HEK293 (cell line): ENCODE measurements at regions not wholly inside any gene's neighbourhood (a gene's known extent, or its start where the extent isn't known, plus 50 kb on each side); places are given as distances from the start of the nearest gene placed in this dataset.

Experiments used
- CTCF ChIA-PET: fragments of 350-600 bp; formaldehyde crosslinking; extraction: SDS; loops from one replicate; lab custom pipeline; 2021; ENCODE audit warnings: antibody characterized with exemption; lab: Yijun Ruan, JAX
- POLR2A ChIA-PET: fragments of 300-600 bp; formaldehyde crosslinking; extraction: SDS; loops from one replicate; lab custom pipeline; 2020; ENCODE audit warnings: antibody characterized with exemption, inconsistent platforms; lab: Yijun Ruan, JAX
- H3K27ac ChIP-seq: fragments of 200-500 bp; sonication (Bioruptor generic); 2 replicates; pipeline ENCODE4 v1.5.1; 2014; ENCODE audit warnings: low read depth, low read length, control low read depth, inconsistent platforms; ENCODE audit errors: extremely low read depth
- H3K36me3 ChIP-seq, 2 experiments: fragments of 200-500 bp in 1 of 2; sonication (Bioruptor generic) in 1 of 2; 1 replicate in 1 of 2; 2 replicates in 1 of 2; pipeline ENCODE4 v1.5.1; 2014 to 2017; ENCODE audit warnings: inconsistent platforms in 2 of 2, low read length in 2 of 2; ENCODE audit not compliant: control insufficient read depth in 2 of 2, insufficient read depth in 1 of 2
- H3K4me1 ChIP-seq: fragments of 200-500 bp; sonication (Bioruptor generic); 2 replicates; pipeline ENCODE4 v1.5.1; 2014; ENCODE audit warnings: mild to moderate bottlenecking, low read length, inconsistent platforms; ENCODE audit not compliant: control insufficient read depth, insufficient read depth
- H3K4me3 ChIP-seq: 2 replicates; pipeline ENCODE4 v1.5.1; 2011; ENCODE audit warnings: low read depth, mild to moderate bottlenecking, control low read depth, low read length, moderate library complexity
- H3K9me3 ChIP-seq: fragments of 200-500 bp; sonication (Bioruptor generic); 2 replicates; pipeline ENCODE4 v1.5.1; 2014; ENCODE audit warnings: low read depth, low read length, inconsistent platforms; ENCODE audit not compliant: control insufficient read depth, insufficient read depth
- IKZF3 ChIP-seq: fragments of 450-650 bp; IDR thresholded peaks from 2 replicates; pipeline ENCODE4 v1.5.0; 2018; ENCODE audit warnings: missing biosample characterization, mild to moderate bottlenecking, missing genetic modification characterization, moderate library complexity
- KLF7 ChIP-seq: fragments of 450-650 bp; formaldehyde crosslinking; IDR thresholded peaks from 2 replicates; pipeline ENCODE4 v1.5.1; 2016; ENCODE audit warnings: missing biosample characterization, missing genetic modification characterization, borderline replicate concordance
- KLF9 ChIP-seq: fragments of 450-650 bp; formaldehyde crosslinking; IDR thresholded peaks from 2 replicates; pipeline ENCODE4 v1.5.1; 2016; ENCODE audit warnings: missing biosample characterization, missing genetic modification characterization, low read depth
- MZF1 ChIP-seq: fragments of 450-650 bp; formaldehyde crosslinking; IDR thresholded peaks from 2 replicates; pipeline ENCODE4 v1.5.1; 2017; ENCODE audit warnings: missing biosample characterization, missing genetic modification characterization, borderline replicate concordance
- REPIN1 ChIP-seq: fragments of 450-650 bp; formaldehyde crosslinking; IDR thresholded peaks from 2 replicates; pipeline ENCODE4 v1.5.1; 2017; ENCODE audit warnings: missing biosample characterization, missing genetic modification characterization, low read depth
- SCRT1 ChIP-seq: fragments of 450-650 bp; formaldehyde crosslinking; IDR thresholded peaks from 2 replicates; pipeline ENCODE4 v1.5.1; 2016; ENCODE audit warnings: missing biosample characterization, missing genetic modification characterization, borderline replicate concordance
- SP2 ChIP-seq: fragments of 450-650 bp; formaldehyde crosslinking; IDR thresholded peaks from 2 replicates; pipeline ENCODE4 v1.5.1; 2016; ENCODE audit warnings: missing biosample characterization, missing genetic modification characterization
- ZIC2 ChIP-seq: fragments of 450-650 bp; formaldehyde crosslinking; IDR thresholded peaks from 2 replicates; pipeline ENCODE4 v1.5.1; 2016; ENCODE audit warnings: missing biosample characterization, missing genetic modification characterization
- ZNF184 ChIP-seq: fragments of 450-650 bp; IDR thresholded peaks from 2 replicates; pipeline ENCODE4 v1.5.1; 2018; ENCODE audit warnings: missing biosample characterization, mild to moderate bottlenecking, missing genetic modification characterization
- ZNF2 ChIP-seq: fragments of 450-650 bp; formaldehyde crosslinking; IDR thresholded peaks from 2 replicates; pipeline ENCODE4 v1.5.1; 2016; ENCODE audit warnings: missing biosample characterization, missing genetic modification characterization
- ZNF23 ChIP-seq: fragments of 450-650 bp; formaldehyde crosslinking; IDR thresholded peaks from 2 replicates; pipeline ENCODE4 v1.5.1; 2016; ENCODE audit warnings: missing biosample characterization, missing genetic modification characterization, borderline replicate concordance
- ZNF362 ChIP-seq: fragments of 450-650 bp; formaldehyde crosslinking; IDR thresholded peaks from 2 replicates; pipeline ENCODE4 v1.5.1; 2016; ENCODE audit warnings: missing biosample characterization, missing genetic modification characterization
- ZNF544 ChIP-seq: fragments of 450-650 bp; formaldehyde crosslinking; IDR thresholded peaks from 2 replicates; pipeline ENCODE4 v1.5.0; 2017; ENCODE audit warnings: missing biosample characterization, missing genetic modification characterization
- ZNF548 ChIP-seq: fragments of 450-650 bp; formaldehyde crosslinking; IDR thresholded peaks from 2 replicates; pipeline ENCODE4 v1.5.1; 2016; ENCODE audit warnings: missing biosample characterization, missing genetic modification characterization
- ZNF596 ChIP-seq: fragments of 450-650 bp; IDR thresholded peaks from 2 replicates; pipeline ENCODE4 v1.5.0; 2018; ENCODE audit warnings: missing biosample characterization, mild to moderate bottlenecking, missing genetic modification characterization, moderate library complexity
- ZNF658 ChIP-seq: fragments of 450-650 bp; formaldehyde crosslinking; IDR thresholded peaks from 2 replicates; pipeline ENCODE4; 2016; ENCODE audit warnings: missing biosample characterization, missing genetic modification characterization
- ZNF692 ChIP-seq: fragments of 450-650 bp; formaldehyde crosslinking; IDR thresholded peaks from 2 replicates; pipeline ENCODE4 v1.5.1; 2016; ENCODE audit warnings: missing biosample characterization, missing genetic modification characterization
- ZSCAN23 ChIP-seq: fragments of 450-650 bp; formaldehyde crosslinking; IDR thresholded peaks from 2 replicates; pipeline ENCODE4 v1.5.1; 2016; ENCODE audit warnings: missing biosample characterization, missing genetic modification characterization
- TF ChIP-seq, protein P1 (sequence below): fragments of 450-650 bp; formaldehyde crosslinking; IDR thresholded peaks from 2 replicates; pipeline ENCODE4 v1.5.1; 2016; ENCODE audit warnings: missing biosample characterization, missing genetic modification characterization
- TF ChIP-seq, protein P2 (sequence below): fragments of 450-650 bp; formaldehyde crosslinking; IDR thresholded peaks from 2 replicates; pipeline ENCODE4 v1.5.1; 2016; ENCODE audit warnings: missing biosample characterization, missing genetic modification characterization, borderline replicate concordance
- TF ChIP-seq, protein P3 (sequence below): fragments of 450-650 bp; formaldehyde crosslinking; IDR thresholded peaks from 2 replicates; pipeline ENCODE4 v1.5.1; 2017; ENCODE audit warnings: missing biosample characterization, mild to moderate bottlenecking, missing genetic modification characterization, moderate library complexity

GRCh38 chr3:151999936-152000335 lies 126.5 kb downstream of the SUCNR1 start:
- no peak overlapping the region for H3K27ac ChIP-seq
- TF ChIP-seq REPIN1 (tag by site-specific recombination), result no peak
- no peak for TF ChIP-seq KLF9 (tag by site-specific recombination)
- H3K4me3 ChIP-seq, result no peak overlapping the region
- CTCF ChIA-PET, result no interaction called here
- no peaks in the 10 kb centered on the region for H3K9me3 ChIP-seq
- no peaks in the 10 kb centered on the region for H3K4me1 ChIP-seq
- POLR2A ChIA-PET, result no interaction called here
- no peaks in the 10 kb centered on the region for H3K36me3 ChIP-seq

- H3K4me1 ChIP-seq, result no peaks in the 10 kb centered on the region
- H3K27ac ChIP-seq, result no peak overlapping the region
- POLR2A ChIA-PET, result interaction anchor here (0.7 kb wide), 1 partner anchor 584 kb away, joined by 3 read pairs; no protein-coding TSS in a partner anchor
- no peak overlapping the region for H3K4me3 ChIP-seq
- H3K36me3 ChIP-seq, result no peaks in the 10 kb centered on the region
- H3K9me3 ChIP-seq, result no peaks in the 10 kb centered on the region
- no peak for TF ChIP-seq ZNF658 (tag by site-specific recombination)
- TF ChIP-seq ZIC2 (tag by site-specific recombination), result no peak
- TF ChIP-seq ZSCAN23 (tag by site-specific recombination), result no peak
- TF ChIP-seq, protein P1, sequence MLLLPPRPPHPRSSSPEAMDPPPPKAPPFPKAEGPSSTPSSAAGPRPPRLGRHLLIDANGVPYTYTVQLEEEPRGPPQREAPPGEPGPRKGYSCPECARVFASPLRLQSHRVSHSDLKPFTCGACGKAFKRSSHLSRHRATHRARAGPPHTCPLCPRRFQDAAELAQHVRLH (tag by site-specific recombination), result no peak
- TF ChIP-seq IKZF3 (tag by site-specific recombination), result no peak
- no peak for TF ChIP-seq ZNF692 (tag by site-specific recombination)
- no peak for TF ChIP-seq ZNF596
- no peak for TF ChIP-seq ZNF548 (tag by site-specific recombination)
- no peak for TF ChIP-seq ZNF184
- no peak for TF ChIP-seq ZNF362
- TF ChIP-seq KLF7 (tag by site-specific recombination), result no peak
- no peak for TF ChIP-seq ZNF544 (tag by site-specific recombination)
- no peak for TF ChIP-seq ZNF23 (tag by site-specific recombination)
- no peak for TF ChIP-seq SCRT1 (tag by site-specific recombination)
- TF ChIP-seq, protein P2, sequence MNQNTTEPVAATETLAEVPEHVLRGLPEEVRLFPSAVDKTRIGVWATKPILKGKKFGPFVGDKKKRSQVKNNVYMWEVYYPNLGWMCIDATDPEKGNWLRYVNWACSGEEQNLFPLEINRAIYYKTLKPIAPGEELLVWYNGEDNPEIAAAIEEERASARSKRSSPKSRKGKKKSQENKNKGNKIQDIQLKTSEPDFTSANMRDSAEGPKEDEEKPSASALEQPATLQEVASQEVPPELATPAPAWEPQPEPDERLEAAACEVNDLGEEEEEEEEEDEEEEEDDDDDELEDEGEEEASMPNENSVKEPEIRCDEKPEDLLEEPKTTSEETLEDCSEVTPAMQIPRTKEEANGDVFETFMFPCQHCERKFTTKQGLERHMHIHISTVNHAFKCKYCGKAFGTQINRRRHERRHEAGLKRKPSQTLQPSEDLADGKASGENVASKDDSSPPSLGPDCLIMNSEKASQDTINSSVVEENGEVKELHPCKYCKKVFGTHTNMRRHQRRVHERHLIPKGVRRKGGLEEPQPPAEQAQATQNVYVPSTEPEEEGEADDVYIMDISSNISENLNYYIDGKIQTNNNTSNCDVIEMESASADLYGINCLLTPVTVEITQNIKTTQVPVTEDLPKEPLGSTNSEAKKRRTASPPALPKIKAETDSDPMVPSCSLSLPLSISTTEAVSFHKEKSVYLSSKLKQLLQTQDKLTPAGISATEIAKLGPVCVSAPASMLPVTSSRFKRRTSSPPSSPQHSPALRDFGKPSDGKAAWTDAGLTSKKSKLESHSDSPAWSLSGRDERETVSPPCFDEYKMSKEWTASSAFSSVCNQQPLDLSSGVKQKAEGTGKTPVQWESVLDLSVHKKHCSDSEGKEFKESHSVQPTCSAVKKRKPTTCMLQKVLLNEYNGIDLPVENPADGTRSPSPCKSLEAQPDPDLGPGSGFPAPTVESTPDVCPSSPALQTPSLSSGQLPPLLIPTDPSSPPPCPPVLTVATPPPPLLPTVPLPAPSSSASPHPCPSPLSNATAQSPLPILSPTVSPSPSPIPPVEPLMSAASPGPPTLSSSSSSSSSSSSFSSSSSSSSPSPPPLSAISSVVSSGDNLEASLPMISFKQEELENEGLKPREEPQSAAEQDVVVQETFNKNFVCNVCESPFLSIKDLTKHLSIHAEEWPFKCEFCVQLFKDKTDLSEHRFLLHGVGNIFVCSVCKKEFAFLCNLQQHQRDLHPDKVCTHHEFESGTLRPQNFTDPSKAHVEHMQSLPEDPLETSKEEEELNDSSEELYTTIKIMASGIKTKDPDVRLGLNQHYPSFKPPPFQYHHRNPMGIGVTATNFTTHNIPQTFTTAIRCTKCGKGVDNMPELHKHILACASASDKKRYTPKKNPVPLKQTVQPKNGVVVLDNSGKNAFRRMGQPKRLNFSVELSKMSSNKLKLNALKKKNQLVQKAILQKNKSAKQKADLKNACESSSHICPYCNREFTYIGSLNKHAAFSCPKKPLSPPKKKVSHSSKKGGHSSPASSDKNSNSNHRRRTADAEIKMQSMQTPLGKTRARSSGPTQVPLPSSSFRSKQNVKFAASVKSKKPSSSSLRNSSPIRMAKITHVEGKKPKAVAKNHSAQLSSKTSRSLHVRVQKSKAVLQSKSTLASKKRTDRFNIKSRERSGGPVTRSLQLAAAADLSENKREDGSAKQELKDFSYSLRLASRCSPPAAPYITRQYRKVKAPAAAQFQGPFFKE (tag by site-specific recombination), result no peak
- no peak for TF ChIP-seq ZNF2 (tag by site-specific recombination)
- TF ChIP-seq, protein P3, sequence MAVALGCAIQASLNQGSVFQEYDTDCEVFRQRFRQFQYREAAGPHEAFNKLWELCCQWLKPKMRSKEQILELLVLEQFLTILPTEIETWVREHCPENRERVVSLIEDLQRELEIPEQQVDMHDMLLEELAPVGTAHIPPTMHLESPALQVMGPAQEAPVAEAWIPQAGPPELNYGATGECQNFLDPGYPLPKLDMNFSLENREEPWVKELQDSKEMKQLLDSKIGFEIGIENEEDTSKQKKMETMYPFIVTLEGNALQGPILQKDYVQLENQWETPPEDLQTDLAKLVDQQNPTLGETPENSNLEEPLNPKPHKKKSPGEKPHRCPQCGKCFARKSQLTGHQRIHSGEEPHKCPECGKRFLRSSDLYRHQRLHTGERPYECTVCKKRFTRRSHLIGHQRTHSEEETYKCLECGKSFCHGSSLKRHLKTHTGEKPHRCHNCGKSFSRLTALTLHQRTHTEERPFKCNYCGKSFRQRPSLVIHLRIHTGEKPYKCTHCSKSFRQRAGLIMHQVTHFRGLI (tag by site-specific recombination), result no peak
- no peak for TF ChIP-seq MZF1 (tag by site-specific recombination)
- TF ChIP-seq SP2 (tag by site-specific recombination), result no peak
- TF ChIP-seq, all 188 proteins: peak for 0
- CTCF ChIA-PET, result interaction anchor here (0.6 kb wide), 1 partner anchor 512 kb away, joined by 4 read pairs; no protein-coding TSS in a partner anchor
Measured at GRCh38 chr3:152011812-152012735, 138.6 kb downstream of the SUCNR1 start.
